ENCODE measurements at regions not wholly inside any gene's neighbourhood (a gene's known extent, or its start where the extent isn't known, plus 50 kb on each side); places are given as distances from the start of the nearest gene placed in this dataset.

- ATAC-seq (no peak), DNase-seq (no peak)
- Histone ChIP-seq H3K27me3 (ENCODE audit: control insufficient read depth, insufficient read depth, low read length) (no peaks in the 10 kb centered on the region), H3K4me3 (ENCODE audit: low read length) (no peak overlapping the region), H3K36me3 (ENCODE audit: control insufficient read depth, insufficient read depth, low read length) (no peaks in the 10 kb centered on the region), H3K9me3 (ENCODE audit: control insufficient read depth, insufficient read depth, low read length) (no peaks in the 10 kb centered on the region), H3K27ac (ENCODE audit: low read length) (no peak overlapping the region), H3K4me1 (ENCODE audit: control insufficient read depth, insufficient read depth, low read length) (no peaks in the 10 kb centered on the region)
- Mint-ChIP-seq H3K4me3 (no peak overlapping the region), H3K36me3 (no peaks in the 10 kb centered on the region), H3K9me3 (peaks cover 13 to 18% of the 10 kb centered on the region in 2 donors), H3K27ac (no peak overlapping the region), H3K4me1 (no peaks in the 10 kb centered on the region), H3K27me3 (ENCODE audit: low read depth in 2 of 2) (no peaks in the 10 kb centered on the region)
- WGBS (ENCODE audit: insufficient coverage): 90% methylated on average over 4 of the region's 4 CpGs
- intact Hi-C loops (cut with micrococcal nuclease): no loop called here
- TF ChIP-seq, protein P1, sequence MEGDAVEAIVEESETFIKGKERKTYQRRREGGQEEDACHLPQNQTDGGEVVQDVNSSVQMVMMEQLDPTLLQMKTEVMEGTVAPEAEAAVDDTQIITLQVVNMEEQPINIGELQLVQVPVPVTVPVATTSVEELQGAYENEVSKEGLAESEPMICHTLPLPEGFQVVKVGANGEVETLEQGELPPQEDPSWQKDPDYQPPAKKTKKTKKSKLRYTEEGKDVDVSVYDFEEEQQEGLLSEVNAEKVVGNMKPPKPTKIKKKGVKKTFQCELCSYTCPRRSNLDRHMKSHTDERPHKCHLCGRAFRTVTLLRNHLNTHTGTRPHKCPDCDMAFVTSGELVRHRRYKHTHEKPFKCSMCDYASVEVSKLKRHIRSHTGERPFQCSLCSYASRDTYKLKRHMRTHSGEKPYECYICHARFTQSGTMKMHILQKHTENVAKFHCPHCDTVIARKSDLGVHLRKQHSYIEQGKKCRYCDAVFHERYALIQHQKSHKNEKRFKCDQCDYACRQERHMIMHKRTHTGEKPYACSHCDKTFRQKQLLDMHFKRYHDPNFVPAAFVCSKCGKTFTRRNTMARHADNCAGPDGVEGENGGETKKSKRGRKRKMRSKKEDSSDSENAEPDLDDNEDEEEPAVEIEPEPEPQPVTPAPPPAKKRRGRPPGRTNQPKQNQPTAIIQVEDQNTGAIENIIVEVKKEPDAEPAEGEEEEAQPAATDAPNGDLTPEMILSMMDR (IDR thresholded peaks at IDR 0.05): no peak
Measured at GRCh38 chr5:31122998-31123951, 70.2 kb upstream of the CDH6 start.

DNA sequence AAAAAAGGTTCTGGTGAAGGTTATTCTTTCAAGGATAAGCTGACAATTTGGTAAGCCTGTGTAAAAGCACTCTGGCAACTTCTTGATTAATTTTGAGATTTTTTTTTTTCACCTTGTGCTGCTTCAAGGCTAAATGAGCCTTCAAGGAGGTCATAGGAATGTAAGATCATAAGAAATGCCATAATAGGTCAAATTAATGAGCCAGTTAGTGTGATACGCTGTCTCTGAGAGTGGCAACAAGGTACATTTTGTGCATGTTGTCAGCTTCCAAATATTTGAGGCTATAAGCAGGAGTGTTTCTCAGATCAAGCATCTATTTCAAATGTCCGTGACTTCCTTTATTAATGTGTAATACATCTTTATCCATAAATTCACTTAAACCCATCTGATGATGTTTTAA, 72.3 kb upstream of the CDH6 start:
- no peak overlapping the region for H3K4me3 ChIP-seq (ENCODE audit: low read length)
- no peaks in the 10 kb centered on the region for H3K4me1 Mint-ChIP-seq
- no peak overlapping the region for H3K27ac ChIP-seq (ENCODE audit: low read length)
- H3K36me3 Mint-ChIP-seq: no peaks in the 10 kb centered on the region
- ATAC-seq (no peak), DNase-seq (no peak)
- TF ChIP-seq, protein P1 (IDR thresholded peaks at IDR 0.05): no peak
- H3K4me1 ChIP-seq (ENCODE audit: control insufficient read depth, insufficient read depth, low read length): no peaks in the 10 kb centered on the region
- H3K27me3 Mint-ChIP-seq (ENCODE audit: low read depth in 2 of 2): no peaks in the 10 kb centered on the region
- H3K36me3 ChIP-seq (ENCODE audit: control insufficient read depth, insufficient read depth, low read length): no peaks in the 10 kb centered on the region
- intact Hi-C loops (cut with micrococcal nuclease): no loop called here
- no peak overlapping the region for H3K4me3 Mint-ChIP-seq
- H3K27me3 ChIP-seq (ENCODE audit: control insufficient read depth, insufficient read depth, low read length): no peaks in the 10 kb centered on the region
- H3K9me3 ChIP-seq (ENCODE audit: control insufficient read depth, insufficient read depth, low read length): no peaks in the 10 kb centered on the region
- no peak overlapping the region for H3K27ac Mint-ChIP-seq
- H3K9me3 Mint-ChIP-seq: peaks cover 13 to 15% of the 10 kb centered on the region in 2 donors
- WGBS (ENCODE audit: insufficient coverage): 85% methylated on average over 1 of the region's 2 CpGs

DNA sequence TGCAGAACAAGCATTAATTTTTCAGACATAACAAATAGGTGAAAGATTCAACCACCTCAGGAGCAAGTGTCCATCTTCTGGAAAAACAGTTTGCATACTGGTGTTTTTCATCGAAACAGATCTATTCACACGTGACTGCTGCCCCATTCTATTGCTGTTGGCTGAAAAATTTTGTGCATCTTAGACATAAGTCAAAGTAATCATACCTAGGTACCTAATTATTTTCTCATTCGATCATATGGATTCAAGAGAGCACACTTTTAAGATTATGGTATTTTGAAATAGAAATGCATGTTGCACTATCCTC, 72.9 kb upstream of the CDH6 start:
- no peaks in the 10 kb centered on the region for H3K9me3 ChIP-seq (ENCODE audit: control insufficient read depth, insufficient read depth, low read length)
- ATAC-seq (no peak), DNase-seq (no peak)
- H3K27me3 ChIP-seq (ENCODE audit: control insufficient read depth, insufficient read depth, low read length): no peaks in the 10 kb centered on the region
- no peaks in the 10 kb centered on the region for H3K36me3 ChIP-seq (ENCODE audit: control insufficient read depth, insufficient read depth, low read length)
- H3K4me1 ChIP-seq (ENCODE audit: control insufficient read depth, insufficient read depth, low read length): no peaks in the 10 kb centered on the region
- no peaks in the 10 kb centered on the region for H3K27me3 Mint-ChIP-seq (ENCODE audit: low read depth in 2 of 2)
- no peaks in the 10 kb centered on the region for H3K4me1 Mint-ChIP-seq
- no peak overlapping the region for H3K27ac Mint-ChIP-seq
- no peak overlapping the region for H3K4me3 ChIP-seq (ENCODE audit: low read length)
- 89% methylated on average over 2 of the region's 3 CpGs for WGBS (ENCODE audit: insufficient coverage)
- peaks cover 13 to 15% of the 10 kb centered on the region in 2 donors for H3K9me3 Mint-ChIP-seq
- intact Hi-C loops (cut with micrococcal nuclease): no loop called here
- H3K36me3 Mint-ChIP-seq: no peaks in the 10 kb centered on the region
- H3K27ac ChIP-seq (ENCODE audit: low read length): no peak overlapping the region
- H3K4me3 Mint-ChIP-seq: no peak overlapping the region
- TF ChIP-seq, protein P1 (IDR thresholded peaks at IDR 0.05): no peak
